Smooth muscle cell (in vitro differentiated cells): ENCODE measurements at regions not wholly inside any gene's neighbourhood (a gene's known extent, or its start where the extent isn't known, plus 50 kb on each side); places are given as distances from the start of the nearest gene placed in this dataset.

Source experiments
- DNase-seq: peaks from one replicate; lab custom pipeline; 2025; ENCODE audit not compliant: unreplicated experiment; lab: John Stamatoyannopoulos, UW
- H2AFZ ChIP-seq: fragments of 200-600 bp; sonication (generic); 2 replicates; pipeline ENCODE4 v1.6.0; 2016; ENCODE audit warnings: antibody characterized with exemption, low read depth, mild to moderate bottlenecking
- H3F3A ChIP-seq: fragments of 200-600 bp; sonication (generic); 2 replicates; pipeline ENCODE4 v1.6.0; 2017; ENCODE audit warnings: antibody characterized with exemption, low read depth
- H3K27ac ChIP-seq: fragments of 200-600 bp; sonication (generic); 2 replicates; pipeline ENCODE4 v1.5.1; 2016; ENCODE audit warnings: low read depth, mild to moderate bottlenecking
- H3K27me3 ChIP-seq: fragments of 200-600 bp; sonication (generic); 2 replicates; pipeline ENCODE4 v1.6.1; 2016; ENCODE audit warnings: low read depth, mild to moderate bottlenecking
- H3K36me3 ChIP-seq: fragments of 200-600 bp; sonication (generic); 2 replicates; pipeline ENCODE4 v1.5.1; 2016; ENCODE audit warnings: low read depth
- H3K4me1 ChIP-seq: fragments of 200-600 bp; sonication (generic); 2 replicates; pipeline ENCODE4 v1.5.1; 2016; ENCODE audit warnings: low read depth
- H3K4me2 ChIP-seq: fragments of 200-600 bp; sonication (generic); 2 replicates; pipeline ENCODE4 v1.6.0; 2016; ENCODE audit warnings: mild to moderate bottlenecking
- H3K4me3 ChIP-seq: fragments of 200-600 bp; sonication (generic); 2 replicates; pipeline ENCODE4 v1.5.1; 2016; ENCODE audit warnings: mild to moderate bottlenecking
- H3K79me2 ChIP-seq: fragments of 200-600 bp; sonication (generic); 2 replicates; pipeline ENCODE4 v1.6.0; 2016; ENCODE audit warnings: low read depth, mild to moderate bottlenecking
- H3K9ac ChIP-seq: fragments of 200-600 bp; sonication (generic); 2 replicates; pipeline ENCODE4 v1.6.0; 2016; ENCODE audit warnings: low read depth
- H3K9me3 ChIP-seq: fragments of 200-600 bp; sonication (generic); replicated peaks from 2 replicates; pipeline ENCODE4 v1.5.1; 2016; ENCODE audit warnings: low read depth
- H4K20me1 ChIP-seq: fragments of 200-600 bp; sonication (generic); 2 replicates; pipeline ENCODE4 v1.6.0; 2016; ENCODE audit warnings: low read depth
- CTCF ChIP-seq: fragments of 200-600 bp; sonication (generic); IDR thresholded peaks from 2 replicates; pipeline ENCODE4 v1.5.1; 2017; ENCODE audit warnings: borderline replicate concordance, mild to moderate bottlenecking, antibody characterized with exemption; ENCODE audit not compliant: insufficient read depth, poor library complexity, severe bottlenecking
- WGBS: methylation state at CpG from one replicate; pipeline ENCODE4 v1.1.7; 2016; ENCODE audit warnings: low lambda C conversion rate; 5-methylcytosine and 5-hydroxymethylcytosine counted together

DNA sequence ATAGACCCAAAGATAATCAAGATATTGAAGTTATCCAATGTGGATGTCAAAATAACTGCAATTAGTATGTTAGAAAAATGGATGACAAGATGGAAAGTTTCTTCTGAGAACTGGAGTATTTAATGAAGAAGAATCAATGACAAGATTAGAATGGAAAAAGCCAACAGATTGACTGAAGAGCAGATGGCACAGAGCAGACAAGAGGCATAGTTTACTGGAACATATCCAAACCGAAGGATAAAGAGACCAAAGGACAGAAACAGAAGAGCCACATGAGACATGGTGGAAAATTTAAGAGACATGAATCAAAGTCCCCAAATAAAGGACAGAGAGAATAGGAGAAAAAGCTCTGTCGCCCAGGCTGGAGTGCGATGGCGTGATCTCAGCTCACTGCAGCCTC is 89.6 kb upstream of the RXFP2 start:
- H3K9ac ChIP-seq, result no peak overlapping the region
- H3K27me3 ChIP-seq, result no peaks in the 10 kb centered on the region
- no peaks in the 10 kb centered on the region for H3F3A ChIP-seq
- no peak overlapping the region for H3K4me3 ChIP-seq
- 66% methylated on average over 4 of the region's 4 CpGs for WGBS
- no peaks in the 10 kb centered on the region for H3K36me3 ChIP-seq
- H3K4me2 ChIP-seq, result no peak overlapping the region
- no peak for DNase-seq
- no peaks in the 10 kb centered on the region for H4K20me1 ChIP-seq
- no peak overlapping the region for H2AFZ ChIP-seq
- H3K79me2 ChIP-seq, result no peaks in the 10 kb centered on the region
- no peaks in the 10 kb centered on the region for H3K9me3 ChIP-seq
- H3K4me1 ChIP-seq, result no peaks in the 10 kb centered on the region
- H3K27ac ChIP-seq, result no peak overlapping the region
- no peak for TF ChIP-seq CTCF

GRCh38 chr13:31653730-31654129 is 85.6 kb upstream of the RXFP2 start:
- no peaks in the 10 kb centered on the region for H3K27me3 ChIP-seq
- no peaks in the 10 kb centered on the region for H3K36me3 ChIP-seq
- no peak for DNase-seq
- no peak overlapping the region for H3K4me3 ChIP-seq
- H3K4me1 ChIP-seq, result no peaks in the 10 kb centered on the region
- H4K20me1 ChIP-seq, result no peaks in the 10 kb centered on the region
- 68% methylated on average over 2 of the region's 2 CpGs for WGBS
- H2AFZ ChIP-seq, result no peak overlapping the region
- H3K27ac ChIP-seq, result no peak overlapping the region
- TF ChIP-seq CTCF, result no peak
- H3K79me2 ChIP-seq, result no peaks in the 10 kb centered on the region
- H3F3A ChIP-seq, result no peaks in the 10 kb centered on the region
- no peak overlapping the region for H3K9ac ChIP-seq
- H3K4me2 ChIP-seq, result no peak overlapping the region
- no peaks in the 10 kb centered on the region for H3K9me3 ChIP-seq

DNA sequence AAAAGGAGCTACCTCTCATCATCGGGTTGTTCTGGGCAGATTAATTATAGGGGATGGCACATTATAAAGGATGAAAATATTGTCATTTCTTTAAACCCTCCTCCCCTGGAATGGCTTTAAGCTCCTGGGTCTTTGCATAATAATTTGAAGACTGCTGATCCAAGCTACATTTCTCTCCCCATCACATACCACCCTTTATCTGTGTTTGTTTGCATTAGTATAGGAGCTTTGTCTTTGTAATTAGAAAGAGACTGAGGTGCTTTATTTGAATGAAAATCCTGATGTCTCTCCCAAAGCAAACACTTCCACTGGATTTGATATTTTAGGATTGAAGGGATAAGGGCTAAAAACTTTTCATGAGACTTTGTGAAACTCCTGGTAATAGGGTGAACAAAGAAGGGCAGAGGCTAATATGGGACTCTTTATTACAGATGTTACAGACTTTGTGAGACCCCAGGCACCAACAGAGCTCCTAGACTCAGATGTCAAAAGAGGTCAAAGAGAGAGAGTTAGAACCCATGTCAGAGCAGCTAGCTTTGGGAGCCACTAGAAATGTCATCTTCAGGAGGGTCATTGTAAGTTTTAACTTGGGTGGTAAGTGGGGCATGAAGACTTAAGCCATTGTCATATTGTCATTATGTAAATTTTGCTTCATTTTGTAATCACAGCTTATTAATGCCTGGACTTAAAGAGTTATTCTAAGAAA is 75.3 kb upstream of the RXFP2 start:
- 70% methylated on average over 1 of the region's 1 CpG for WGBS
- Histone ChIP-seq H3K4me1 (peaks cover 11% of the 10 kb centered on the region), H3K9me3 (no peaks in the 10 kb centered on the region), H4K20me1 (no peaks in the 10 kb centered on the region), H3K27me3 (no peaks in the 10 kb centered on the region), H3K4me3 (no peak overlapping the region), H3K9ac (no peak overlapping the region), H3K79me2 (no peaks in the 10 kb centered on the region), H2AFZ (no peak overlapping the region), H3F3A (no peaks in the 10 kb centered on the region), H3K27ac (no peak overlapping the region), H3K36me3 (no peaks in the 10 kb centered on the region), H3K4me2 (no peak overlapping the region)
- TF ChIP-seq CTCF, result no peak
- no peak for DNase-seq
